ENCODE measurements at regions not wholly inside any gene's neighbourhood (a gene's known extent, or its start where the extent isn't known, plus 50 kb on each side); places are given as distances from the start of the nearest gene placed in this dataset.

- TF ChIP-seq TARDBP (IDR thresholded peaks at IDR 0.05) (no peak), ARNT (IDR thresholded peaks at IDR 0.05) (no peak), SP1 (IDR thresholded peaks at IDR 0.05) (no peak), ELF4 (IDR thresholded peaks at IDR 0.05) (no peak), LEF1 (IDR thresholded peaks at IDR 0.05; ENCODE audit: borderline replicate concordance) (no peak), SUZ12 (IDR thresholded peaks at IDR 0.05) (no peak), FOXK2 (IDR thresholded peaks at IDR 0.05) (no peak), FOXM1 (IDR thresholded peaks at IDR 0.05; ENCODE audit: borderline replicate concordance) (no peak)
- TF ChIP-seq, protein P1, sequence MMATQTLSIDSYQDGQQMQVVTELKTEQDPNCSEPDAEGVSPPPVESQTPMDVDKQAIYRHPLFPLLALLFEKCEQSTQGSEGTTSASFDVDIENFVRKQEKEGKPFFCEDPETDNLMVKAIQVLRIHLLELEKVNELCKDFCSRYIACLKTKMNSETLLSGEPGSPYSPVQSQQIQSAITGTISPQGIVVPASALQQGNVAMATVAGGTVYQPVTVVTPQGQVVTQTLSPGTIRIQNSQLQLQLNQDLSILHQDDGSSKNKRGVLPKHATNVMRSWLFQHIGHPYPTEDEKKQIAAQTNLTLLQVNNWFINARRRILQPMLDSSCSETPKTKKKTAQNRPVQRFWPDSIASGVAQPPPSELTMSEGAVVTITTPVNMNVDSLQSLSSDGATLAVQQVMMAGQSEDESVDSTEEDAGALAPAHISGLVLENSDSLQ (IDR thresholded peaks at IDR 0.05), result no peak
Observed at GRCh38 chr9:16128003-16128402, 575.2 kb downstream of the CCDC171 start.
